GM23338 (cell line): ENCODE measurements at regions not wholly inside any gene's neighbourhood (a gene's known extent, or its start where the extent isn't known, plus 50 kb on each side); places are given as distances from the start of the nearest gene placed in this dataset.

Experiments used
- ATAC-seq: fragments of 200-7000 bp; cut with Tn5 transposase; 3 replicates; pipeline ENCODE4 v1.9.1; 2020
- DNase-seq: peaks from one replicate; pipeline ENCODE4 v3.0.0-alpha.2; 2015; ENCODE audit warnings: low spot score
- H2AFZ ChIP-seq: fragments of 200-600 bp; sonication (generic); 2 replicates; pipeline ENCODE4 v1.8.0; 2016; ENCODE audit warnings: antibody characterized with exemption, mild to moderate bottlenecking, moderate library complexity
- H3F3A ChIP-seq: fragments of 200-600 bp; sonication (generic); replicated peaks from 2 replicates; pipeline ENCODE4 v1.8.0; 2017; ENCODE audit warnings: antibody characterized with exemption, mixed run types, low read depth
- H3K27ac ChIP-seq: fragments of 200-600 bp; sonication (generic); 2 replicates; pipeline ENCODE4 v1.6.1; 2016; ENCODE audit warnings: low read depth
- H3K27me3 ChIP-seq: fragments of 200-600 bp; sonication (generic); 2 replicates; pipeline ENCODE4 v1.8.0; 2016; ENCODE audit warnings: mild to moderate bottlenecking, mixed run types, moderate library complexity; ENCODE audit not compliant: insufficient read depth
- H3K36me3 ChIP-seq: fragments of 200-600 bp; sonication (generic); 2 replicates; pipeline ENCODE4 v1.8.0; 2016; ENCODE audit warnings: mild to moderate bottlenecking; ENCODE audit not compliant: insufficient read depth
- H3K4me1 ChIP-seq: fragments of 200-600 bp; sonication (generic); 2 replicates; pipeline ENCODE4 v1.8.0; 2016; ENCODE audit warnings: mild to moderate bottlenecking, moderate library complexity; ENCODE audit not compliant: insufficient read depth
- H3K4me2 ChIP-seq: fragments of 200-600 bp; sonication (generic); 2 replicates; pipeline ENCODE4 v1.7.1; 2017; ENCODE audit warnings: mixed run types
- H3K4me3 ChIP-seq: fragments of 200-600 bp; sonication (generic); 2 replicates; pipeline ENCODE4 v1.6.1; 2016; ENCODE audit warnings: mixed run types
- H3K79me2 ChIP-seq: fragments of 200-600 bp; sonication (generic); replicated peaks from 2 replicates; pipeline ENCODE4 v1.8.0; 2017; ENCODE audit warnings: mild to moderate bottlenecking; ENCODE audit not compliant: insufficient read depth
- H3K9me2 ChIP-seq: fragments of 200-600 bp; sonication (generic); 2 replicates; pipeline ENCODE4 v1.8.0; 2017; ENCODE audit not compliant: insufficient read depth
- H4K20me1 ChIP-seq: fragments of 200-600 bp; sonication (generic); replicated peaks from 2 replicates; pipeline ENCODE4 v1.8.0; 2017; ENCODE audit warnings: mild to moderate bottlenecking; ENCODE audit not compliant: insufficient read depth
- H3K27ac Mint-ChIP-seq: 2 replicates; pipeline ENCODE4 v1.8.0; 2020; ENCODE audit warnings: inconsistent platforms, mild to moderate bottlenecking, moderate library complexity, mixed read lengths
- H3K27me3 Mint-ChIP-seq: 3 replicates; pipeline ENCODE4 v1.8.0; 2022; ENCODE audit warnings: low read depth, mild to moderate bottlenecking, moderate library complexity, mixed read lengths, inconsistent platforms; ENCODE audit not compliant: insufficient read depth, poor library complexity
- H3K36me3 Mint-ChIP-seq: 3 replicates; pipeline ENCODE4 v1.8.0; 2021; ENCODE audit warnings: low read depth, mild to moderate bottlenecking, inconsistent platforms, moderate library complexity, mixed read lengths
- H3K4me1 Mint-ChIP-seq: 3 replicates; pipeline ENCODE4 v1.8.0; 2020; ENCODE audit warnings: mild to moderate bottlenecking, inconsistent platforms, mixed read lengths
- H3K4me3 Mint-ChIP-seq: 3 replicates; pipeline ENCODE4 v1.8.0; 2021; ENCODE audit warnings: moderate library complexity, mild to moderate bottlenecking, inconsistent platforms, mixed read lengths
- H3K9me3 Mint-ChIP-seq: 3 replicates; pipeline ENCODE4 v1.8.0; 2020; ENCODE audit warnings: moderate library complexity, mild to moderate bottlenecking, inconsistent platforms, mixed read lengths
- CTCF ChIP-seq, 2 experiments: fragments of 200-600 bp in 1 of 2; sonication (generic) in 1 of 2; conservative IDR thresholded peaks; 2 replicates each; pipeline versions ENCODE4 v1.5.1 to v1.6.1; 2016 to 2017; ENCODE audit warnings: antibody characterized with exemption in 2 of 2, low read depth in 2 of 2, mild to moderate bottlenecking in 2 of 2, moderate library complexity in 1 of 2
- ETS1 ChIP-seq: IDR thresholded peaks from 2 replicates; pipeline ENCODE4 v1.6.1; 2016; ENCODE audit warnings: antibody characterized with exemption
- EZH2 ChIP-seq: fragments of 200-600 bp; sonication (generic); IDR thresholded peaks from one replicate; pipeline ENCODE4 v1.8.0; 2017; ENCODE audit warnings: antibody characterized with exemption, mild to moderate bottlenecking, low read depth; ENCODE audit not compliant: unreplicated experiment
- JUNB ChIP-seq: IDR thresholded peaks from one replicate; pipeline ENCODE4 v1.6.1; 2016; ENCODE audit warnings: antibody characterized with exemption; ENCODE audit not compliant: unreplicated experiment
- NANOG ChIP-seq: IDR thresholded peaks from 2 replicates; pipeline ENCODE4 v1.6.1; 2016; ENCODE audit warnings: antibody characterized with exemption, borderline replicate concordance
- POLR2AphosphoS5 ChIP-seq: IDR thresholded peaks from 2 replicates; pipeline ENCODE4 v1.6.1; 2016; ENCODE audit warnings: antibody characterized with exemption, low read depth
- REST ChIP-seq: IDR thresholded peaks from one replicate; pipeline ENCODE4 v1.6.1; 2018; ENCODE audit warnings: antibody characterized with exemption; ENCODE audit not compliant: unreplicated experiment
- STAT1 ChIP-seq: IDR thresholded peaks from one replicate; pipeline ENCODE4 v1.6.1; 2016; ENCODE audit warnings: antibody characterized with exemption; ENCODE audit not compliant: unreplicated experiment
- ZNF114 ChIP-seq: fragments of 250-450 bp; sonication (Bioruptor Pico); IDR thresholded peaks from 2 replicates; pipeline ENCODE4 v1.5.0; 2020; ENCODE audit warnings: mild to moderate bottlenecking, moderate library complexity
- ZNF462 ChIP-seq: fragments of 250-450 bp; sonication (Bioruptor Pico); IDR thresholded peaks from 2 replicates; pipeline ENCODE4 v1.5.0; 2020; ENCODE audit warnings: mild to moderate bottlenecking, moderate library complexity

- no peaks in the 10 kb centered on the region for H3F3A ChIP-seq
- no peak overlapping the region for H2AFZ ChIP-seq
- H3K36me3 Mint-ChIP-seq: no peaks in the 10 kb centered on the region
- no peak overlapping the region for H3K27ac ChIP-seq
- no peak overlapping the region for H3K27ac Mint-ChIP-seq
- H3K9me3 Mint-ChIP-seq: no peaks in the 10 kb centered on the region
- no peaks in the 10 kb centered on the region for H3K4me1 ChIP-seq
- no peaks in the 10 kb centered on the region for H3K27me3 Mint-ChIP-seq
- no peak overlapping the region for H3K4me2 ChIP-seq
- peaks cover 2% of the 10 kb centered on the region; the same call in 1 of the 3 replicates for H3K4me1 Mint-ChIP-seq
- no peak overlapping the region for H3K4me3 ChIP-seq
- H3K36me3 ChIP-seq: no peaks in the 10 kb centered on the region
- no peak for TF ChIP-seq CTCF (conservative IDR thresholded peaks at IDR 0.05; ENCODE audit: low read depth in 2 of 2)
- no peak for TF ChIP-seq REST
- TF ChIP-seq STAT1: no peak
- no peak for TF ChIP-seq JUNB
- TF ChIP-seq POLR2AphosphoS5: no peak
- TF ChIP-seq ZNF462 (CRISPR knock-in tag): no peak
- TF ChIP-seq EZH2: no peak
- no peak for TF ChIP-seq ZNF114 (CRISPR knock-in tag)
- no peak for TF ChIP-seq NANOG
- TF ChIP-seq ETS1: no peak
- no peaks in the 10 kb centered on the region for H4K20me1 ChIP-seq
- no peaks in the 10 kb centered on the region for H3K9me2 ChIP-seq
- H3K27me3 ChIP-seq: no peaks in the 10 kb centered on the region
- H3K79me2 ChIP-seq: no peaks in the 10 kb centered on the region
- no peak for DNase-seq
- no peak overlapping the region for H3K4me3 Mint-ChIP-seq
- no peak for ATAC-seq
Observed at GRCh38 chr4:114271031-114271430, 291.6 kb upstream of the ARSJ start.
